GM13976 (cell line): ENCODE measurements at regions not wholly inside any gene's neighbourhood (a gene's known extent, or its start where the extent isn't known, plus 50 kb on each side); places are given as distances from the start of the nearest gene placed in this dataset.
"Not testable (repeated sequence)": the region's sequence is repeated elsewhere in the genome, so short reads cannot be mapped to it uniquely, and the experiment has no call there.

Experiments
- DNase-seq: peaks from one replicate; pipeline ENCODE4 v3.0.0; 2012; ENCODE audit warnings: low spot score
- in situ Hi-C: fragments of 300-500 bp; cut with MboI; formaldehyde crosslinking; loops from one replicate; pipeline ENCODE4 v1.12.0; 2022; ENCODE audit warnings: low sequenced_read_pairs, mixed read lengths, inconsistent platforms; ENCODE audit not compliant: unreplicated experiment
- TF ChIP-seq, protein P1 (sequence below): IDR thresholded peaks from 2 replicates; pipeline ENCODE4 v1.5.1; 2012; ENCODE audit warnings: borderline replicate concordance, mild to moderate bottlenecking; ENCODE audit not compliant: insufficient read depth; ENCODE audit errors: extremely low read depth, missing control alignments, control extremely low read depth

DNA sequence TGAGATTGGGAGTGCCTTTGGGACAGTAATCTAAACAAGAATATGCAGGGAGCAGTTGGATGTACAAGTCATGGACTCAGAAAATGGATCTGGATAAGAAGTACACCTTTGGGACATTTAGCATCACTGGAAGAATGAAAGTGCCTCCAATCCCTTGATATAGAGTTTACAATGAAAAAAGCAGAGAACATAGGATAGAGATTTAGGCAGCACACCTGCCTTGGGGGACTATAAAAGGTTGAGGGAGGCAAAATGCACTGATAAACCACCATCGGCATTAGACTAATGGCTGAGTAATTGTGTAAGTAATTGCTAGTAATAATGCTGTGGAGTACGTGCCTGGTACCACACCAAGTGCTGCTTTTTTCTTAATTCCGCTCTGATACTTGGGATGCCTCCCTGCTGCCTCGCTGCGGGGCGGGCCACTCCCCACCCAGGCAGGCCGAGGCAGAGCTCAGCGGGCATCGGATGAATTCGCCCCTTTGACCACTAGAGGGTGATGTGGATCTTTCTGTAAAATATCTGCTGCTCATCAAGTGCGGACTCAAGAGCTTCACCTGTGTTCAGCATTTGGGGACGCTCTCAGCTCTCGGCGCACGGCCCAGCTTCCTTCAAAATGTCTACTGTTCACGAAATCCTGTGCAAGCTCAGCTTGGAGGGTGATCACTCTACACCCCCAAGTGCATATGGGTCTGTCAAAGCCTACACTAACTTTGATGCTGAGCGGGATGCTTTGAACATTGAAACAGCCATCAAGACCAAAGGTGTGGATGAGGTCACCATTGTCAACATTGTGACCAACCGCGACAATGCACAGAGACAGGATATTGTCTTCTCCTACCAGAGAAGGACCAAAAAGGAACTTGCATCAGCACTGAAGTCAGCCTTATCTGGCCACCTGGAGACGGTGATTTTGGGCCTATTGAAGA lies 99.9 kb downstream of the ANKRD18B start:
- TF ChIP-seq, protein P1, sequence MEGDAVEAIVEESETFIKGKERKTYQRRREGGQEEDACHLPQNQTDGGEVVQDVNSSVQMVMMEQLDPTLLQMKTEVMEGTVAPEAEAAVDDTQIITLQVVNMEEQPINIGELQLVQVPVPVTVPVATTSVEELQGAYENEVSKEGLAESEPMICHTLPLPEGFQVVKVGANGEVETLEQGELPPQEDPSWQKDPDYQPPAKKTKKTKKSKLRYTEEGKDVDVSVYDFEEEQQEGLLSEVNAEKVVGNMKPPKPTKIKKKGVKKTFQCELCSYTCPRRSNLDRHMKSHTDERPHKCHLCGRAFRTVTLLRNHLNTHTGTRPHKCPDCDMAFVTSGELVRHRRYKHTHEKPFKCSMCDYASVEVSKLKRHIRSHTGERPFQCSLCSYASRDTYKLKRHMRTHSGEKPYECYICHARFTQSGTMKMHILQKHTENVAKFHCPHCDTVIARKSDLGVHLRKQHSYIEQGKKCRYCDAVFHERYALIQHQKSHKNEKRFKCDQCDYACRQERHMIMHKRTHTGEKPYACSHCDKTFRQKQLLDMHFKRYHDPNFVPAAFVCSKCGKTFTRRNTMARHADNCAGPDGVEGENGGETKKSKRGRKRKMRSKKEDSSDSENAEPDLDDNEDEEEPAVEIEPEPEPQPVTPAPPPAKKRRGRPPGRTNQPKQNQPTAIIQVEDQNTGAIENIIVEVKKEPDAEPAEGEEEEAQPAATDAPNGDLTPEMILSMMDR, result peak; percentile 74
- peak; percentile 88 for DNase-seq
- in situ Hi-C loops, result no loop called here

DNA sequence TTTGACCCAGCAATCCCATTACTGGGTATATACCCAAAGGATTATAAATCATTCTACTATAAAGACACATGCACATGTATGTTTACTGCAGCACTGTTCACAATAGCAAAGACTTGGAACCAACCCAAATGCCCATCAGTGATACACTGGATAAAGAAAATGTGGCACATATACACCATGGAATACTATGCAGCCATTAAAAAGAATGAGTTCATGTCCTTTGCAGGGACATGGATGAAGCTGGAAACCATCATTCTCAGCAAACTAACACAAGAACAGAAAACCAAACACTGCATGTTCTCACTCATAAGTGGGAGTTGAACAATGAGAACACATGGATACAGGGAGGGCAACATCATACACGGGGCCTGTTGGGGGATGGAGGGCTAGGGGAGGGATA lies 104.3 kb downstream of the ANKRD18B start:
- in situ Hi-C loops, DNase-seq: not testable (repeated sequence)

DNA sequence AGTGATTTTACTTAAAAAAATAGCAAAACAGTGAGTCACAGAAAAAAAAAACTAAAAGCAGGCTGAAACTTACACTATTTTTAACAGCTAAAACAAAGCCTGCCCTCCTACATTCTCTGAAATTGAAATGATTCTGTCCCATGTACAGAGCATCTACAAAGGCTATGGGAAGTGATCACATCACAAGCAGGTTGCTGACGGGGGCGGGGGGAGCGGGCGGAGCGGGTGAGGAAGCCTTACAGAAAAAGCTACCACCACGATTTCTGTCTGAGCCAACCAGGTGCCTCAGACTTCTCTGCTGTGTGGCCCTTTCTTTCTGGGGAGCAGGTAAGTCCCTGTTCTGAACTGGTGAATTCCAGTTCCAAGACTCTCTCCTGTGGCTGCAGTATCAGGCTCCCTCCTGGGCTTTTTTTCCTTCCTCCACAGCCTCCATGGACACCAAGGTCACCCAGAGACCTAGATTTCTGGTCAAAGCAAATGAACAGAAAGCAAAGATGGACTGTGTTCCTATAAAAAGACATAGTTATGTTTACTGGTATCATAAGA lies 104.9 kb downstream of the ANKRD18B start:
- in situ Hi-C loops, result no loop called here
- DNase-seq, result no peak
- TF ChIP-seq, protein P1, result no peak

DNA sequence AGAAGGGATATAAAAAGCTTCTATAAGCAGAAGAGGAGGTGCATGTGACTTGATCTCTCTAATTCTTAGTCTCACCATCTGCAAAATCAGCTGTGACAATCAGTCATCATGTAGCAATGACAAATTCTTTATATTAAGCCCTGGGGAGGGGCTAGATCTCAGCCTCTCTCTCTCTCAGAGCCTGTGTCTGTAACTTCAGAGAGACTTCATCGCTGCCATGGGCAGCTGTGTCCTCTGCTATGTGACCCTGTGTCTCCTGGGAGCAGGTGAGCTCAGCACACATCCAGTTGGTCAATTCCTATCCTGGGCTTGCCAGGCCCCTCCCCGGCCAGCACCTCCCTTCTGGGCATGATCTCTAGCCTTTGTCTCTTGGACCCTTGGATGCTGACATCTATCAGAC lies 109.6 kb downstream of the ANKRD18B start:
- in situ Hi-C loops, result no loop called here
- no peak for DNase-seq
- TF ChIP-seq, protein P1, result no peak

DNA sequence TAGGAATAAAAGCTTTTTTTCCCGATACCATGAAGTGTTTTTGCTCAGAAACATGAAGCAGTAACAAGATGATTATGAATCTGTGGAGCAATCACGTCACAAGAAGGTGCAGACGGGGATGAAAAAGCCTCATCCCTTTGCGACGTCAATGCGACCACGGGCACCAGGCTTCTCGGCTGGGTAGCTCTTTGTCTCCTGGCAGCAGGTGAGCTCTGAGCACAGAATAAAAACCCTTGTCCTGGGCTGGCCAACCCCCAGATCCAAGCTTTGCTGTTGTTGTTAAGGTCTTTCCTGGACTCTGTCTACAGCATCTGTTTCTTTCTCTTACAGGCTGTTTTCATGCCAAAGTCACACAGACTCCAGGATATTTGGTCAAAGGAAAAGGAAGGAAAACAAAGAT lies 113.8 kb downstream of the ANKRD18B start:
- TF ChIP-seq, protein P1, result no peak
- in situ Hi-C loops, result loop anchor here (5.0 kb wide), 1 partner anchor 84 kb away; no protein-coding TSS in a partner anchor
- DNase-seq, result no peak

DNA sequence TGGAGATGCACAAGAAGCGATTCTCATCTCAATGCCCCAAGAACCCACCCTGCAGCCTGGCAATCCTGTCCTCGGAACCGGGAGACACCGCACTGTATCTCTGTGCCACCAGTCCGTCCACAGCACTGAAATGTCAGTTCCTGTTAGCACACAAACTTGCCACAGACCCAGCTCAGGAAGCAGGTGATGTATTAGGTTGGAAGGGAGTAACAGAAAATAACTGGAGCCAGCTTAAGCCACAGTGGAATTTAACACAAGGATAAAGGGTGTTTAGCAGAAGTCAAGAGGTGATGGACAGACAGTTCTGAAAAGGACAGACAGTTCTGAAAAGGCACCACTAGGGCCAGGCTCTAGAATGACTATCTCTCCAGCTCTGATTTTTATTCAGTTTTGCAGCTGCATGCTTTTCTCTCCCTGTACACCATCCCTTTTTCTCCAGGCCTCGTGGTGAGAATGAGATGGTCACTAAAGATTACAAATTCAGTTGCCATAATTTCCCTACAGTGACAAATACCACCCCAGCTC lies 114.4 kb downstream of the ANKRD18B start:
- in situ Hi-C loops, result loop anchor here (5.0 kb wide), 1 partner anchor 84 kb away; no protein-coding TSS in a partner anchor
- TF ChIP-seq, protein P1, result no peak
- no peak for DNase-seq

DNA sequence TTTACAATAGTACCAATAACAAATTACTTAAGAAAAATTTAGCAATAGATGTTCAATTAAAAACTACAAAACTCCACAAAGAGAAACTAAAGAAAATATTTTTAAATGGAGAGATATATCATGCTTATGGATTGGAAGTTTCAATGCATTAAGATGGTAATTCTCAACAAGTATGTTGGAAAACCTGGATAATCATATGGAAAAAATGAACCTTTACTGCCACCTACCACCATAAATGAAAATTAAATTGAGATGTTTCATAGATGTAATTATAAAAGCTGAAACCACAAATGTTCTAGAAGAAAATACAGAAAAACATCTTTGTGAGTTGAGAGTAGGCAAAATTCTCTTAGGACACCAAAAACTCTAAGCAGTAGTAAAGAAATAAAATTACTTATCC lies 121.7 kb downstream of the ANKRD18B start:
- in situ Hi-C loops, result no loop called here
- TF ChIP-seq, protein P1, result no peak
- no peak for DNase-seq
